HCT116 (cell line): ENCODE measurements at regions not wholly inside any gene's neighbourhood (a gene's known extent, or its start where the extent isn't known, plus 50 kb on each side); places are given as distances from the start of the nearest gene placed in this dataset.

Experiments used
- EZH2phosphoT487 ChIP-seq: fragments of 200-600 bp; IDR thresholded peaks from 2 replicates; pipeline ENCODE4 v1.6.1; 2018; ENCODE audit warnings: antibody characterized with exemption, borderline replicate concordance
- POLR2AphosphoS5 ChIP-seq: IDR thresholded peaks from 2 replicates; pipeline ENCODE4 v1.6.1; 2011; ENCODE audit warnings: mild to moderate bottlenecking, low read depth, low read length, moderate library complexity
- ZNF274 ChIP-seq: fragments of 200-500 bp; sonication (Bioruptor generic); IDR thresholded peaks from 2 replicates; pipeline ENCODE4 v1.6.1; 2014; ENCODE audit warnings: mild to moderate bottlenecking, low read depth, low read length, inconsistent platforms
- TF ChIP-seq, protein P1 (sequence below), 3 experiments: fragments of 200-600 bp in 1 of 3; sonication (generic) in 1 of 3; IDR thresholded peaks in 2 of 3; conservative IDR thresholded peaks in 1 of 3; 2 replicates each; pipeline ENCODE4 v1.5.1; 2012 to 2017; ENCODE audit warnings: low read depth in 2 of 3, low read length in 2 of 3, antibody characterized with exemption in 1 of 3, borderline replicate concordance in 1 of 3, control low read depth in 1 of 3, mild to moderate bottlenecking in 1 of 3, mixed read lengths in 1 of 3, mixed run types in 1 of 3, moderate library complexity in 1 of 3; ENCODE audit not compliant: insufficient read depth in 1 of 3
- TF ChIP-seq, protein P2 (sequence below): IDR thresholded peaks from 2 replicates; pipeline ENCODE4 v1.6.1; 2012

DNA sequence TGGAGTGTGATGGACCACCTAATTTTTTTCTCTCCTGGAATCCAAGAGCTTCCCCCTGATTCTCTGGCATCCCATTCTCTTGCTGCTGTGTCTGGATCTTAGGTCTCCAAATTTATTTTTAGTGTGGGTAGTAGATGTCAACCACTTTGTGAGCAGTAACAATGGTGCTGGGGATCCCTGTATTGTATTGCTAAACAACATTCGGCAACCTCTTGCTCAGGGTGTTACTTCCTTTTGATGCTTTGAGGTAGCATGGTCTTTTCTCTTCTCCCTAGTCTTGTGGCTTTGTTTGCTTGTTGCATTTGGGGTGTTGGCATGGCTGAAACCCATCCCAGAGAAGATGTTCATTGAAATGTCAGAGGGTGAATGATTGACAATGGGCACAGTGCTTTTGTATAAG is 737.4 kb downstream of the BCL11A start:
- TF ChIP-seq, protein P1, sequence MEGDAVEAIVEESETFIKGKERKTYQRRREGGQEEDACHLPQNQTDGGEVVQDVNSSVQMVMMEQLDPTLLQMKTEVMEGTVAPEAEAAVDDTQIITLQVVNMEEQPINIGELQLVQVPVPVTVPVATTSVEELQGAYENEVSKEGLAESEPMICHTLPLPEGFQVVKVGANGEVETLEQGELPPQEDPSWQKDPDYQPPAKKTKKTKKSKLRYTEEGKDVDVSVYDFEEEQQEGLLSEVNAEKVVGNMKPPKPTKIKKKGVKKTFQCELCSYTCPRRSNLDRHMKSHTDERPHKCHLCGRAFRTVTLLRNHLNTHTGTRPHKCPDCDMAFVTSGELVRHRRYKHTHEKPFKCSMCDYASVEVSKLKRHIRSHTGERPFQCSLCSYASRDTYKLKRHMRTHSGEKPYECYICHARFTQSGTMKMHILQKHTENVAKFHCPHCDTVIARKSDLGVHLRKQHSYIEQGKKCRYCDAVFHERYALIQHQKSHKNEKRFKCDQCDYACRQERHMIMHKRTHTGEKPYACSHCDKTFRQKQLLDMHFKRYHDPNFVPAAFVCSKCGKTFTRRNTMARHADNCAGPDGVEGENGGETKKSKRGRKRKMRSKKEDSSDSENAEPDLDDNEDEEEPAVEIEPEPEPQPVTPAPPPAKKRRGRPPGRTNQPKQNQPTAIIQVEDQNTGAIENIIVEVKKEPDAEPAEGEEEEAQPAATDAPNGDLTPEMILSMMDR (IDR thresholded peaks at IDR 0.05 in 2 of 3, conservative IDR thresholded peaks at IDR 0.05 in 1 of 3; ENCODE audit: borderline replicate concordance in 1 of 3, insufficient read depth in 1 of 3, low read depth in 2 of 3, low read length in 2 of 3): no peak
- TF ChIP-seq EZH2phosphoT487: no peak
- no peak for TF ChIP-seq POLR2AphosphoS5
- no peak for TF ChIP-seq ZNF274
- TF ChIP-seq, protein P2, sequence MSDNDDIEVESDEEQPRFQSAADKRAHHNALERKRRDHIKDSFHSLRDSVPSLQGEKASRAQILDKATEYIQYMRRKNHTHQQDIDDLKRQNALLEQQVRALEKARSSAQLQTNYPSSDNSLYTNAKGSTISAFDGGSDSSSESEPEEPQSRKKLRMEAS: no peak
